Neuronal stem cell (in vitro differentiated cells): ENCODE measurements at regions not wholly inside any gene's neighbourhood (a gene's known extent, or its start where the extent isn't known, plus 50 kb on each side); places are given as distances from the start of the nearest gene placed in this dataset.

Source experiments
- DNase-seq: peaks from one replicate; pipeline ENCODE4 v3.0.0-alpha.2; 2013; ENCODE audit warnings: low spot score
- H2AFZ ChIP-seq: one replicate; pipeline ENCODE4 v1.6.1; 2013; ENCODE audit warnings: mild to moderate bottlenecking, low read length, inconsistent platforms
- H2AK5ac ChIP-seq: 2 replicates; pipeline ENCODE4 v1.6.1; 2013; ENCODE audit warnings: low read depth, mild to moderate bottlenecking, inconsistent platforms, low read length, moderate library complexity, mixed read lengths
- H2BK120ac ChIP-seq: 2 replicates; pipeline ENCODE4 v1.6.1; 2013; ENCODE audit warnings: low read depth, mild to moderate bottlenecking, inconsistent platforms, low read length, moderate library complexity, mixed read lengths
- H2BK12ac ChIP-seq: one replicate; pipeline ENCODE4 v1.6.1; 2013; ENCODE audit warnings: low read length, inconsistent platforms
- H2BK15ac ChIP-seq: 2 replicates; pipeline ENCODE4 v1.6.1; 2013; ENCODE audit warnings: mild to moderate bottlenecking, low read length, inconsistent platforms, mixed read lengths
- H2BK5ac ChIP-seq: one replicate; pipeline ENCODE4 v1.6.1; 2013; ENCODE audit warnings: inconsistent platforms, mild to moderate bottlenecking, low read length, moderate library complexity
- H3K14ac ChIP-seq: one replicate; pipeline ENCODE4 v1.6.1; 2013; ENCODE audit warnings: low read length, inconsistent platforms
- H3K18ac ChIP-seq: 2 replicates; pipeline ENCODE4 v1.6.1; 2013; ENCODE audit warnings: low read length, inconsistent platforms
- H3K23ac ChIP-seq: 2 replicates; pipeline ENCODE4 v1.6.1; 2013; ENCODE audit warnings: low read depth, mild to moderate bottlenecking, mixed read lengths, low read length, inconsistent platforms; ENCODE audit not compliant: poor library complexity
- H3K27ac ChIP-seq: replicated peaks from 3 replicates; pipeline ENCODE4 v1.5.1; 2013; ENCODE audit warnings: low read length, inconsistent platforms
- H3K27me3 ChIP-seq, 3 experiments: 2 replicates each; pipeline ENCODE4 v1.6.1; 2013; ENCODE audit warnings: low read length in 3 of 3, mild to moderate bottlenecking in 2 of 3, inconsistent platforms in 1 of 3, low read depth in 1 of 3, mixed read lengths in 1 of 3, moderate library complexity in 1 of 3; ENCODE audit not compliant: control insufficient read depth in 3 of 3, insufficient read depth in 3 of 3
- H3K36me3 ChIP-seq, 2 donors: replicated peaks in 1 of 2; 2 replicates each; pipeline ENCODE4 v1.6.1; 2013; ENCODE audit warnings: low read length in 2 of 2; ENCODE audit not compliant: control insufficient read depth in 2 of 2, insufficient read depth in 2 of 2
- H3K4ac ChIP-seq: 2 replicates; pipeline ENCODE4 v1.6.1; 2013; ENCODE audit warnings: inconsistent platforms, mild to moderate bottlenecking, low read length, moderate library complexity
- H3K4me1 ChIP-seq, 2 donors: 1 replicate in 1 of 2; 2 replicates in 1 of 2; pipeline ENCODE4 v1.6.1; 2013; ENCODE audit warnings: low read length in 2 of 2, low read depth in 1 of 2; ENCODE audit not compliant: control insufficient read depth in 2 of 2, insufficient read depth in 1 of 2
- H3K4me2 ChIP-seq: one replicate; pipeline ENCODE4 v1.6.1; 2013; ENCODE audit warnings: mild to moderate bottlenecking, low read length, inconsistent platforms; ENCODE audit not compliant: insufficient read depth, poor library complexity, severe bottlenecking
- H3K4me3 ChIP-seq, 2 donors: 2 replicates each; pipeline ENCODE4 v1.5.1; 2013; ENCODE audit warnings: low read length in 2 of 2, mild to moderate bottlenecking in 2 of 2, inconsistent platforms in 1 of 2, moderate library complexity in 1 of 2
- H3K79me1 ChIP-seq: one replicate; pipeline ENCODE4 v1.6.1; 2013; ENCODE audit warnings: low read depth, mild to moderate bottlenecking, inconsistent platforms, low read length, moderate library complexity
- H3K9ac ChIP-seq: one replicate; pipeline ENCODE4 v1.6.1; 2013; ENCODE audit warnings: mild to moderate bottlenecking, low read depth, low read length, inconsistent platforms; ENCODE audit not compliant: poor library complexity
- H3K9me3 ChIP-seq, 2 donors: replicated peaks in 1 of 2; 2 replicates each; pipeline versions ENCODE3 to v1.6.1; 2013; ENCODE audit warnings: low read length in 2 of 2, mild to moderate bottlenecking in 2 of 2, inconsistent platforms in 1 of 2, low read depth in 1 of 2, mixed read lengths in 1 of 2, moderate library complexity in 1 of 2; ENCODE audit not compliant: control insufficient read depth in 2 of 2, insufficient read depth in 1 of 2
- H4K8ac ChIP-seq: one replicate; pipeline ENCODE4 v1.6.1; 2013; ENCODE audit warnings: low read depth, mild to moderate bottlenecking, inconsistent platforms, low read length, moderate library complexity
- H4K91ac ChIP-seq: one replicate; pipeline ENCODE4 v1.6.1; 2013; ENCODE audit warnings: low read length, low read depth, mild to moderate bottlenecking, inconsistent platforms; ENCODE audit not compliant: poor library complexity
- WGBS, 2 donors: extraction: QIAGEN DNeasy Blood & Tissue Kit; methylation state at CpG; one replicate each; pipeline ENCODE4 v1.1.7; 2013; ENCODE audit warnings: missing lambda C conversion rate in 2 of 2, mixed read lengths in 1 of 2; ENCODE audit not compliant: insufficient read length in 2 of 2, insufficient replicate concordance in 1 of 2; ENCODE audit errors: extremely low coverage in 2 of 2; 5-methylcytosine and 5-hydroxymethylcytosine counted together

- H3K9me3 ChIP-seq: no peaks in the 10 kb centered on the region
- no peaks in the 10 kb centered on the region for H3K79me1 ChIP-seq
- no peak for DNase-seq
Measured at GRCh38 chr3:1808590-1808989, 290.1 kb upstream of the CNTN4 start.

GRCh38 chr3:1823867-1824266 lies 274.8 kb upstream of the CNTN4 start:
- no peak overlapping the region for H3K4me2 ChIP-seq
- H4K91ac ChIP-seq: no peak overlapping the region
- no peaks in the 10 kb centered on the region for H3K79me1 ChIP-seq
- no peak overlapping the region for H2BK5ac ChIP-seq
- H2BK120ac ChIP-seq: no peak overlapping the region
- DNase-seq: no peak
- H3K9me3 ChIP-seq: no peaks in the 10 kb centered on the region
- no peak overlapping the region for H2AK5ac ChIP-seq
- no peak overlapping the region for H3K14ac ChIP-seq
- H3K23ac ChIP-seq: no peak overlapping the region
- H3K36me3 ChIP-seq: no peaks in the 10 kb centered on the region
- H3K27ac ChIP-seq: no peak overlapping the region
- no peak overlapping the region for H3K18ac ChIP-seq
- H2AFZ ChIP-seq: no peak overlapping the region
- H2BK15ac ChIP-seq: no peak overlapping the region
- no peak overlapping the region for H3K4ac ChIP-seq
- 100% methylated on average over 1 of the region's 5 CpGs; no CpG with 5 or more reads in 1 of the 2 donors for WGBS, 2 donors
- H3K4me1 ChIP-seq: no peaks in the 10 kb centered on the region
- H4K8ac ChIP-seq: no peak overlapping the region
- no peaks in the 10 kb centered on the region for H3K27me3 ChIP-seq
- no peak overlapping the region for H3K4me3 ChIP-seq
- no peak overlapping the region for H3K9ac ChIP-seq
- no peak overlapping the region for H2BK12ac ChIP-seq

More at GRCh38 chr3:1808590-1808989, 290.1 kb upstream of the CNTN4 start:
- no peak overlapping the region for H3K4me3 ChIP-seq
- H2BK120ac ChIP-seq: no peak overlapping the region
- no peak overlapping the region for H3K27ac ChIP-seq
- no peak overlapping the region for H3K4ac ChIP-seq
- H3K23ac ChIP-seq: no peak overlapping the region
- H4K8ac ChIP-seq: no peak overlapping the region
- no peaks in the 10 kb centered on the region for H3K4me1 ChIP-seq
- H3K9ac ChIP-seq: no peak overlapping the region
- H2BK15ac ChIP-seq: no peak overlapping the region
- no peaks in the 10 kb centered on the region for H3K27me3 ChIP-seq
- no peaks in the 10 kb centered on the region for H3K36me3 ChIP-seq
- no peak overlapping the region for H3K18ac ChIP-seq
- no peak overlapping the region for H2BK12ac ChIP-seq
- no CpG with 5 or more reads among the region's 1 CpG for WGBS, 2 donors
- no peak overlapping the region for H4K91ac ChIP-seq
- H2AK5ac ChIP-seq: no peak overlapping the region
- H3K4me2 ChIP-seq: no peak overlapping the region
- no peak overlapping the region for H3K14ac ChIP-seq
- no peak overlapping the region for H2BK5ac ChIP-seq
- H2AFZ ChIP-seq: no peak overlapping the region

- no peak overlapping the region for H2BK5ac ChIP-seq
- no peak overlapping the region for H2AFZ ChIP-seq
- no peak overlapping the region for H2BK12ac ChIP-seq
- no peak overlapping the region for H3K18ac ChIP-seq
- H2BK120ac ChIP-seq: no peak overlapping the region
- H3K4me3 ChIP-seq: no peak overlapping the region
- H2BK15ac ChIP-seq: no peak overlapping the region
- no peaks in the 10 kb centered on the region for H3K4me1 ChIP-seq
- no peak overlapping the region for H3K9ac ChIP-seq
- H3K14ac ChIP-seq: no peak overlapping the region
- no peaks in the 10 kb centered on the region for H3K9me3 ChIP-seq
- no peak for DNase-seq
- no peak overlapping the region for H3K4me2 ChIP-seq
- H2AK5ac ChIP-seq: no peak overlapping the region
- no peaks in the 10 kb centered on the region for H3K27me3 ChIP-seq
- H3K36me3 ChIP-seq: no peaks in the 10 kb centered on the region
- H3K23ac ChIP-seq: no peak overlapping the region
- no peak overlapping the region for H4K91ac ChIP-seq
- H3K27ac ChIP-seq: no peak overlapping the region
- no peak overlapping the region for H3K4ac ChIP-seq
- H4K8ac ChIP-seq: no peak overlapping the region
- H3K79me1 ChIP-seq: no peaks in the 10 kb centered on the region
- WGBS, 2 donors: no CpG with 5 or more reads among the region's 1 CpG
Measured at GRCh38 chr3:1824359-1824758, 274.3 kb upstream of the CNTN4 start.

- WGBS, 2 donors: no CpG with 5 or more reads among the region's 1 CpG
- DNase-seq: no peak
- H3K4me3 ChIP-seq: no peak overlapping the region
- no peak overlapping the region for H3K4me2 ChIP-seq
- H2BK15ac ChIP-seq: no peak overlapping the region
- H3K9ac ChIP-seq: no peak overlapping the region
- H3K36me3 ChIP-seq: no peaks in the 10 kb centered on the region
- no peak overlapping the region for H3K4ac ChIP-seq
- H4K91ac ChIP-seq: no peak overlapping the region
- H3K14ac ChIP-seq: no peak overlapping the region
- H2BK120ac ChIP-seq: no peak overlapping the region
- no peaks in the 10 kb centered on the region for H3K9me3 ChIP-seq
- no peak overlapping the region for H3K23ac ChIP-seq
- H3K4me1 ChIP-seq: no peaks in the 10 kb centered on the region
- H2BK12ac ChIP-seq: no peak overlapping the region
- no peak overlapping the region for H3K27ac ChIP-seq
- H2AFZ ChIP-seq: no peak overlapping the region
- H3K27me3 ChIP-seq: no peaks in the 10 kb centered on the region
- no peaks in the 10 kb centered on the region for H3K79me1 ChIP-seq
- H2BK5ac ChIP-seq: no peak overlapping the region
- no peak overlapping the region for H3K18ac ChIP-seq
- H4K8ac ChIP-seq: no peak overlapping the region
- H2AK5ac ChIP-seq: no peak overlapping the region
Measured at GRCh38 chr3:1828519-1828918, 270.1 kb upstream of the CNTN4 start.
